ENCODE measurements at regions not wholly inside any gene's neighbourhood (a gene's known extent, or its start where the extent isn't known, plus 50 kb on each side); places are given as distances from the start of the nearest gene placed in this dataset.

- TF ChIP-seq POLR2A (IDR thresholded peaks at IDR 0.05) (no peak), CTCF (IDR thresholded peaks at IDR 0.05) (no peak)
Measured at GRCh38 chr15:93321881-93322282, 232.9 kb upstream of the RGMA start.
